Osteoblast (primary cell): ENCODE measurements at regions not wholly inside any gene's neighbourhood (a gene's known extent, or its start where the extent isn't known, plus 50 kb on each side); places are given as distances from the start of the nearest gene placed in this dataset.

ENCODE experiments used
- DNase-seq: peaks from one replicate; pipeline ENCODE4 v3.0.0; 2011; ENCODE audit warnings: low spot score, mixed read lengths; ENCODE audit not compliant: insufficient read length; ENCODE audit errors: missing footprints
- H2AFZ ChIP-seq: 2 replicates; pipeline ENCODE4 v1.6.0; 2011; ENCODE audit warnings: mild to moderate bottlenecking, low read length
- H3K27ac ChIP-seq: 2 replicates; pipeline ENCODE4 v1.5.1; 2011; ENCODE audit warnings: mild to moderate bottlenecking, low read depth, low read length, moderate library complexity
- H3K27me3 ChIP-seq: 2 replicates; pipeline ENCODE4 v1.6.0; 2012; ENCODE audit warnings: mild to moderate bottlenecking, control low read depth, inconsistent platforms, low read length, moderate library complexity; ENCODE audit not compliant: insufficient read depth
- H3K36me3 ChIP-seq: 2 replicates; pipeline ENCODE4 v1.5.1; 2011; ENCODE audit warnings: mild to moderate bottlenecking, low read length, control low read depth, moderate library complexity; ENCODE audit not compliant: insufficient read depth
- H3K4me1 ChIP-seq: 2 replicates; pipeline ENCODE4 v1.5.1; 2011; ENCODE audit warnings: mild to moderate bottlenecking, low read length, control low read depth, moderate library complexity; ENCODE audit not compliant: insufficient read depth
- H3K4me2 ChIP-seq: 2 replicates; pipeline ENCODE4 v1.6.0; 2011; ENCODE audit warnings: mild to moderate bottlenecking, low read length; ENCODE audit not compliant: insufficient read depth
- H3K4me3 ChIP-seq: fragments of 200-600 bp; sonication (generic); 3 replicates; pipeline ENCODE4 v1.5.1; 2012; ENCODE audit warnings: mild to moderate bottlenecking, low read length, inconsistent platforms; ENCODE audit not compliant: insufficient read depth
- H3K79me2 ChIP-seq: 2 replicates; pipeline ENCODE4 v1.6.0; 2012; ENCODE audit warnings: mild to moderate bottlenecking, low read length, control low read depth, inconsistent platforms; ENCODE audit not compliant: insufficient read depth
- H3K9me3 ChIP-seq: 2 replicates; pipeline ENCODE4 v1.5.1; 2011; ENCODE audit warnings: low read depth, low read length, control low read depth
- H4K20me1 ChIP-seq: 2 replicates; pipeline ENCODE4 v1.6.0; 2012; ENCODE audit warnings: mild to moderate bottlenecking, low read length, control low read depth; ENCODE audit not compliant: insufficient read depth
- TF ChIP-seq, protein P1 (sequence below): IDR thresholded peaks from 2 replicates; pipeline ENCODE4 v1.5.1; 2011; ENCODE audit warnings: mild to moderate bottlenecking, low read depth, low read length, moderate library complexity; ENCODE audit errors: extremely low read depth

DNA sequence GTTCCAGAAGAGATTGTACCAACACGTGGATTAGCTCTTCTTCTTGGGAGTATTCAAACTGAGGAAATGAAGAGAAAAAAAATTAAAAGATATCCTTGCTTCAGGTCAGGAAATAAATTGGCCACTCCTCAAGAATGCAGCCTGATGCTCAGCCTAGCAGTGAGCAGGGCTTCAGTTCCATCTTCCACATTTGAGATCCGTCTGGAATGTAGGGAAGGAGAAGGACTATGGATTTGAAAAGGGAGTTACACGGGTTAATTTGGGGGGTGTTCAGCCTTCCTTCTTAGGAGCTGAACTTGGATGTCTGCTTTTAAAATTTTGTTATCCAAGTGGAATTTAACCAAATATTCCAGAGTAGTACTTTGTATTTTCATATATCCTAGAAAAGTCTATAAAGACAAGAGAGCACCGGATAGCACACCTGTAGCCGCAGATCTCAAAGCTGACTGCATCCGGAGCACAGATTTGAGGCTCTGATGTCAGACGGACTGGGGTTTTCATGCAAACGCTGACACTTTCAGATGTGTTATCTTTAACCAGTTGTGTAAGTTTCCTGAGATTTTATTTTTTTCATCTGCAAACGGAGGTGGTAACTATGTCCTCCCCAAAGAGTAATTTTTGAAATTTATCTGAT is 99.3 kb downstream of the COPS8 start:
- Histone ChIP-seq H3K9me3 (no peaks in the 10 kb centered on the region), H4K20me1 (no peaks in the 10 kb centered on the region), H3K4me3 (no peak overlapping the region), H3K36me3 (no peaks in the 10 kb centered on the region), H2AFZ (no peak overlapping the region), H3K79me2 (no peaks in the 10 kb centered on the region), H3K4me1 (peaks cover 33% of the 10 kb centered on the region), H3K27me3 (no peaks in the 10 kb centered on the region), H3K27ac (peak overlapping the region; percentile 72), H3K4me2 (no peak overlapping the region)
- TF ChIP-seq, protein P1, sequence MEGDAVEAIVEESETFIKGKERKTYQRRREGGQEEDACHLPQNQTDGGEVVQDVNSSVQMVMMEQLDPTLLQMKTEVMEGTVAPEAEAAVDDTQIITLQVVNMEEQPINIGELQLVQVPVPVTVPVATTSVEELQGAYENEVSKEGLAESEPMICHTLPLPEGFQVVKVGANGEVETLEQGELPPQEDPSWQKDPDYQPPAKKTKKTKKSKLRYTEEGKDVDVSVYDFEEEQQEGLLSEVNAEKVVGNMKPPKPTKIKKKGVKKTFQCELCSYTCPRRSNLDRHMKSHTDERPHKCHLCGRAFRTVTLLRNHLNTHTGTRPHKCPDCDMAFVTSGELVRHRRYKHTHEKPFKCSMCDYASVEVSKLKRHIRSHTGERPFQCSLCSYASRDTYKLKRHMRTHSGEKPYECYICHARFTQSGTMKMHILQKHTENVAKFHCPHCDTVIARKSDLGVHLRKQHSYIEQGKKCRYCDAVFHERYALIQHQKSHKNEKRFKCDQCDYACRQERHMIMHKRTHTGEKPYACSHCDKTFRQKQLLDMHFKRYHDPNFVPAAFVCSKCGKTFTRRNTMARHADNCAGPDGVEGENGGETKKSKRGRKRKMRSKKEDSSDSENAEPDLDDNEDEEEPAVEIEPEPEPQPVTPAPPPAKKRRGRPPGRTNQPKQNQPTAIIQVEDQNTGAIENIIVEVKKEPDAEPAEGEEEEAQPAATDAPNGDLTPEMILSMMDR: no peak
- DNase-seq: no peak

DNA sequence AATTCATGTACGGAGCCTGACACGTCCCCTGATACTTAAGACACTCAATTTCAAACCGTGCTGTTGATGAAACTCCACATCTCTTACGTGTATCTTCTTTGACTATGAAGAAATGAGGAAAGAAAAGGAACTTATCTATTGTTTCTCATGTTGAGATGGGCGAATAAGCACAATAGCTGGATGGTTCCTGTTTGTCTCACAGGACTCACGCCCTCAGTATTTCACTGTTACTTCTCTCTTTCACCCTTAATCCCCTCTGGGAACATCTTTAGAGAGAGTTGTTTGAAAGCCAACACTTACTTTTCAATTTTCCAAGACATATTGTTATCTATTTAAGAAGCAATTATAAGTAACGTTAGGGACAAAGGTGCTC is 99.8 kb downstream of the COPS8 start:
- peaks cover 33% of the 10 kb centered on the region for H3K4me1 ChIP-seq
- no peaks in the 10 kb centered on the region for H3K79me2 ChIP-seq
- no peaks in the 10 kb centered on the region for H3K36me3 ChIP-seq
- TF ChIP-seq, protein P1: no peak
- no peaks in the 10 kb centered on the region for H3K27me3 ChIP-seq
- no peak overlapping the region for H3K4me2 ChIP-seq
- H3K9me3 ChIP-seq: no peaks in the 10 kb centered on the region
- no peak overlapping the region for H3K27ac ChIP-seq
- H4K20me1 ChIP-seq: no peaks in the 10 kb centered on the region
- H3K4me3 ChIP-seq: no peak overlapping the region
- H2AFZ ChIP-seq: no peak overlapping the region
- DNase-seq: no peak

DNA sequence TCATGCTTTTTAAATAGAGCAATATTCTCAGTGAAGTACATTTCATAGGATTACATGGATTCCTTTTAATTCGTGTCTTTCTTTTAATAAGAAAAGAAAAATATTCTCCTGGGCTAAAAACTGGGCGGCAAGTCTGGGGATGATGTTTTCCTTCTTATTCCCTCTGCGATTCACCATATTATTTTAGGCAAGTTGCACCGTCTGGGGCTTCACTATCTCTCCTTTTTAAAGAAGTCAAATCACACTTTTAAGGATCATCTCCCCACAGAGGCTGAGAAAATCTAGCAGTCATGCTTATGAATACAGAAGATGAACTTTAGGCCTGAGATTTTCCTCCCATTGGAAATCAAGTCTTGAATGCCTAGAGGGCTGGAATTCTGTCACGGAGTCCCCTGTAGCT is 104.1 kb downstream of the COPS8 start:
- no peak overlapping the region for H2AFZ ChIP-seq
- no peak overlapping the region for H3K27ac ChIP-seq
- H3K79me2 ChIP-seq: no peaks in the 10 kb centered on the region
- no peak overlapping the region for H3K4me2 ChIP-seq
- no peaks in the 10 kb centered on the region for H3K36me3 ChIP-seq
- TF ChIP-seq, protein P1: no peak
- DNase-seq: no peak
- no peaks in the 10 kb centered on the region for H3K27me3 ChIP-seq
- no peaks in the 10 kb centered on the region for H3K9me3 ChIP-seq
- H3K4me3 ChIP-seq: no peak overlapping the region
- no peaks in the 10 kb centered on the region for H4K20me1 ChIP-seq
- H3K4me1 ChIP-seq: peaks cover under 1% of the 10 kb centered on the region

DNA sequence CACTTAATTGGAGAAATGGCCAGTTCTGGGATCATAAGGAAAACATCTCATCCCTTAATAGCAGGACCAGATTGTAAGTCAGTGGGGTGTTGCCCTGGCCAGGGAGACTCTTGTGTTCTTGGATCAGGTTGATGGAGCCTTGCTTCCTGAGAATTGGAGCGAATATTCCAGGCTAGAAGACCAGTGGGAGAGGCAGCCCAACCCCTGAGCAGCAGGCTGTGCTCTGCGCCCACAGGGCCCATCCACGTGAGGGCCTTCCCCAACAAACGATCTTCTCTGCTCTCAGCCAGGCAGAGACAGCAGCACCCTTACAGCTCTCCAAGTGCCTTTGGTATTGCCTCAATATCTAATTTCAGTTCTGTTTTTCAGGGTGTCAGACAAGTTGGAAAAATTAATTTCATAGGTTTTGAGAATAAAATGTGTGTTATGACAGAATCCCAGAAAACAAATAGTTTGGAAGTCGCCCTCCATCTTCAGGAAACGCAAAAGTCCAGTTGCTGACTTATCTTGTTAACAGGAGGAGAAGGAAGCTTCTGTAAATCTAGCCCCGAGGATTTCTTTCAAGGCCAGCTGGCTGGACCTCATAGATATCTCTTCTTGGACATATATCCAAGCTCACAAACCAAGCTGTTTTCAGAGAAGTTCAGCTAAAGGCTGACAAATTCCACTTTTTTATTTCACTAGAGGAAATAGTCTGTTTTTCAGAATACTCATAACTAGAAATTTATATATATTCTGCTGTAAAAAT is 105.5 kb downstream of the COPS8 start:
- Histone ChIP-seq H3K4me3 (no peak overlapping the region), H3K27me3 (no peaks in the 10 kb centered on the region), H3K9me3 (no peaks in the 10 kb centered on the region), H3K4me1 (peaks cover under 1% of the 10 kb centered on the region), H3K4me2 (no peak overlapping the region), H3K27ac (no peak overlapping the region), H3K79me2 (no peaks in the 10 kb centered on the region), H3K36me3 (no peaks in the 10 kb centered on the region), H4K20me1 (no peaks in the 10 kb centered on the region), H2AFZ (no peak overlapping the region)
- TF ChIP-seq, protein P1: no peak
- DNase-seq: no peak
